Fibroblast of mammary gland (primary cell): ENCODE measurements at regions not wholly inside any gene's neighbourhood (a gene's known extent, or its start where the extent isn't known, plus 50 kb on each side); places are given as distances from the start of the nearest gene placed in this dataset.
"Not testable (repeated sequence)": the region's sequence is repeated elsewhere in the genome, so short reads cannot be mapped to it uniquely, and the experiment has no call there.

Source experiments
- DNase-seq: peaks from one replicate; pipeline ENCODE4 v3.0.0-alpha.2; 2010; ENCODE audit warnings: low read depth
- H3K4me3 ChIP-seq: 2 replicates; pipeline ENCODE4 v1.5.1; 2011; ENCODE audit warnings: low read depth, mild to moderate bottlenecking, low read length, moderate library complexity; ENCODE audit not compliant: control insufficient read depth
- TF ChIP-seq, protein P1 (sequence below): conservative IDR thresholded peaks from 2 replicates; pipeline ENCODE4 v1.5.1; 2011; ENCODE audit warnings: low read depth, low read length, inconsistent platforms; ENCODE audit not compliant: control insufficient read depth, insufficient read depth

DNA sequence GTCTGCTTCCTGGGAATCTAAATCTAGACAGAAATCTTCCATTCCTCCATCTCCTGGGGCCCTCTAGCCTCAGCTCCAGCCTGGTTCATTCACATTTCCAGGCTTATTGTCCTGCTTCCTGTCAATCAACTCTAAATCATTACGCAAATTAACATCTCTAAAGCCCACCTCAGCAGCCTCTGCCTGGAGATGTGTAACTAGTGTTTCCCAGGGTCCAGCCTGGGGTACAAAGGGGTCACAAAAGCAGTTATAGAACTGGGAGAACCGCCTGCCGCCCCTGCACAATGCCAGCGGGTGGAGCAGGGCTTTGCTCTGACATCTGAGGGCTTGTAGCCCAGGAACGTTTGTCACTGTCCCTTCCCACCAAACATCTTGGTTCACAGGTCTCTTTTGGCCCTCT, 373.5 kb downstream of the RRAGC start:
- DNase-seq = no peak
- TF ChIP-seq, protein P1, sequence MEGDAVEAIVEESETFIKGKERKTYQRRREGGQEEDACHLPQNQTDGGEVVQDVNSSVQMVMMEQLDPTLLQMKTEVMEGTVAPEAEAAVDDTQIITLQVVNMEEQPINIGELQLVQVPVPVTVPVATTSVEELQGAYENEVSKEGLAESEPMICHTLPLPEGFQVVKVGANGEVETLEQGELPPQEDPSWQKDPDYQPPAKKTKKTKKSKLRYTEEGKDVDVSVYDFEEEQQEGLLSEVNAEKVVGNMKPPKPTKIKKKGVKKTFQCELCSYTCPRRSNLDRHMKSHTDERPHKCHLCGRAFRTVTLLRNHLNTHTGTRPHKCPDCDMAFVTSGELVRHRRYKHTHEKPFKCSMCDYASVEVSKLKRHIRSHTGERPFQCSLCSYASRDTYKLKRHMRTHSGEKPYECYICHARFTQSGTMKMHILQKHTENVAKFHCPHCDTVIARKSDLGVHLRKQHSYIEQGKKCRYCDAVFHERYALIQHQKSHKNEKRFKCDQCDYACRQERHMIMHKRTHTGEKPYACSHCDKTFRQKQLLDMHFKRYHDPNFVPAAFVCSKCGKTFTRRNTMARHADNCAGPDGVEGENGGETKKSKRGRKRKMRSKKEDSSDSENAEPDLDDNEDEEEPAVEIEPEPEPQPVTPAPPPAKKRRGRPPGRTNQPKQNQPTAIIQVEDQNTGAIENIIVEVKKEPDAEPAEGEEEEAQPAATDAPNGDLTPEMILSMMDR = no peak
- H3K4me3 ChIP-seq = no peak overlapping the region

DNA sequence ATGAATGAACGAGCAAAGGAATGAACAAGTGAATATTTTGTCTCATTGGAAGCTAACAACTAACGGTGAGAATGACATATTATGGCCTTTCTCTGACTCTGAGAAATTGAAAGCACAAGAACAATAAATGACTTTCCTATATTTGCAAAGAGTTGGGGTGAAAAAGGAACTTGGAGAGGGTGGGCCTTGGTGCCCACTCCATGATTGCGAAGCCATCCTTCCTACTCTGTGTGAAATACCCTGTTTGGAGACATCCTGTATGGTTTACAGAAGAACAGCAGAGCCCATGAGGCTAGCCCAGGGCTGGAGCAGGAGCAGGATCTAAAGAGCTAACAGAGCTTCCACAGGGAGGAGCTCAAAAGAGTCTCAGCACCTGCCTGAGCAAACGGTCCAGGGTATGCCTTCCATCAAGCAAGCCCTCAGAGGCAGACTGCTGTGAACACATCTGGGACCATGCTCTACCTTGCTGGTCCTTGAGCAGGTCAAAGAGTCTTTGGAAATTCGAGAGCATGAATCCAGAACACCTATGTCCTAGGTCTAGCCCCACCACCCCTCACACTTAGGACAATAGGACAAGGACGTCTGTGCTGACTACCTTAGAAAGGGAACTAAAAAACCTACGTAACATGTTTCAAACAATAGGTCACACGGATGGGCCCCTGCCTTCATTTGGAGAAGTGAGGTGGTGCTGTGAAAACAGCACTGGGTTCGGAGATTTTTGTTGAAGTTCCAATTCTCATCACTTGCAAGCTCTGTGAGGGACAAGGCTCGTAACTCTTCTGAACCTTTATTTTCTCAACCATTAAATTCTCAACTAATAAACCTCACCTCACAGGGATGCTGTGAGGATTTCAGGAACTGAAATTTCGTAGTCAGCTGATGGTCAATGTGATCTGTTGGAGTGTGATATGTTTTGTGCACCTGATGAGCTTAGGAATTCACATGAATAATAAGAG, 377.4 kb downstream of the RRAGC start:
- H3K4me3 ChIP-seq = no peak overlapping the region
- DNase-seq = no peak
- TF ChIP-seq, protein P1 = no peak

DNA sequence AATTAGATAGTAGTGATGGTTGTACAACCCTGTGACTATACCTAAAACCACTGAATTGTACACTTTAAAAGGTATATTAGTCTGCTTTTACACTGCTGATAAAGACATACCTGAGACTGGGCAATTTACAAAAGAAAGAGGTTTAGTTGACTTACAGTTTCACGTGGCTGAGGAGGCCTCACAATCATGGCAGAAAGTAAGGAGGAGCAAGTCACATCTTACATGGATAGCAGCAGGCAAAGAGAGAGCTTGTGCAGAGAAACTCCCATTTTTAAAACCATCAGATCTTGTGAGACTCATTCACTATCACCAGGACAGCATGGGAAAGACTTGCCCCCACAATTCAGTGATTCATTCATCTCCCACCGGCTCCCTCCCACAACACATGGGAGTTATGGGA, 379.9 kb downstream of the RRAGC start:
- DNase-seq, H3K4me3 ChIP-seq: not testable (repeated sequence)

DNA sequence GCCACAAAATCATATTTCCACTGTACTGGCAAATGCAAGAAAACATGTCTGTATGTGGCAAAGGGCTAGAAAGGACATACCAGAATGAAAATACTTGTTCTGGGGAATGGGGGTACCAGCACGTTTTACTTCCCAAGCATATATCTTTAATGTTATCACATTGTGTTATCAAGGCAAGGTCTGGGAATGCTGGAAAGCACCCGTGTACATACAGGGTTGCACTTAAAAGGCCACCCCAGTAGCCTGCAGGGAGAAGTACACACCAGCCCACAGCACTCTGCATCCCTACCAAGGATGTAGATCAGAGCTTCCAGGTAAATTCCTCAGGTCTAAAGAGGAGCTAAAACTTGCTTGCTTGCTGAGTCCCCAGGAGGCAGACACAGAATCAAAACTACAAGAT, 381.8 kb downstream of the RRAGC start:
- TF ChIP-seq, protein P1 = no peak
- H3K4me3 ChIP-seq = no peak overlapping the region
- no peak for DNase-seq

DNA sequence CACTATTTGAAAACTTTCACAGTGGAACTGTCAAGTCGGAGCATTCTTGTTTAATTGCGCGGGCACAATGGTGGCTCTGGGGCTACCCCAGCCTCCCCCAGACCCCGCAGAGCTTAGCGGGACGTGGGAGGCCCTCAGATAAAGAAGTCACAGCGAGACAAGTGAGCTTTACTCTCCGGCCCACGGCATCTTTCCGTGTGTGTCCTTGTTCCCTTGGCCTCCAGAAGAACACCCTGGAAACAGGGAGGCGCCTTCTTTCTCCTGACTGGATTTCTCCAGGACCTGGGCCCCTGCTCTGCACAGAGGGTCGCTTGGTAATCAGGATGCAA, 382.8 kb downstream of the RRAGC start:
- H3K4me3 ChIP-seq = no peak overlapping the region
- TF ChIP-seq, protein P1 = no peak

DNA sequence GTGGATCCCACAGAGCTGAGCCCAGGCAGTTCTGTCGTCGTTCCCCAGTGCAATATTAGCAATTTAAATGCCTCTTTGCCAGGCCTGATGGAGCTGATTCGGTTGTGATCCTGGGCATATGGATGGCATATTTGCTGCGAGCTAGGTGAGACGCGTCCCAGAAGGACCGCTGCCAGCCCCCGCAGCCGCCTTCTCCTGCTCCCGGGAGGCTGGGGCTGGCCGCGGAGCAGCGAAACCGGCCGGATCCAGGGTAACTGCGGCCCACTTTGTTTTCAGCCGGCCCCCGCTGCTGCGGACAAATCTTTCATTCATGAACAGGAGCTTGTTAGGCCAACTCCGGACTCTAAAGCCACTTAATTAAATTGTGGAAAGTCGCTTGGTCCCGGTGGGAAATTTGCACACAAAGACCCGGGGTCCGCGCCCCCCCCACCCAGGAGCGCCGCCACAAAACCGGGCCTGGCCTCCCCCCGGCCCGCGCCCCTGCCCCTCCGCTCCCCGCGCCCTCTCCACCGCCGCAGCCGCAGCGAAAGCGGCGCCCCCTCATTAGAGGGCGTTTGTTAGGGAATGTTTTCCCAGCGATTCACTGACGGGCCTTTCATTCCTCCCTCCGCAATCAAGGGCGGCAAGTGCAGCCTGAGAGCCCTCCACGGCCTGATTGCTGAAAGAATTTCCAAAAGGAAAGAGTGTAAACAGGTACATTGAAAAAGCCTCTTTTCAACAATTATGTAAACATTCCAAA, 383.3 kb downstream of the RRAGC start:
- H3K4me3 ChIP-seq = no peak overlapping the region
- no peak for DNase-seq
- TF ChIP-seq, protein P1 = no peak

More for the DNA sequence above, 382.8 kb downstream of the RRAGC start:
- DNase-seq = no peak

DNA sequence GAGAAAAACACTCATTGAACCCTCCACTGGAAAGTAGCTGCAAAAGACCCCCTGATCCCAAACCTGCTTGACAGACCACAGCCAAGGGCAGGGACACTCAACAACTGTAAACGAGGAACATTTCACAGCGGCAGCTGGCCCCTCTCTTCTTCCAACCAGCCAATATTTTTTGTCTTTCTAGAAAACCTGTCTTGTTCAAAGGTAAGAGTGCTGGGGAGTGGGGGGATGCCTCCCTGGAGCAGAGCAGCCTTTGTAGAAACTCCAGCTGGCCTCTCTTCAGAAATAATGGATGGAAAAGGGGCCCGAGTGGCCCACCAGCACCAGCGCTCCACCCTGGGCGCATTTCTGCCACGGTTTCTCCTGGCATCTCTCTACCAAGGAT, 384.0 kb downstream of the RRAGC start:
- TF ChIP-seq, protein P1 = no peak
- no peak overlapping the region for H3K4me3 ChIP-seq
- no peak for DNase-seq
